NCI-H1436 (cell line): ENCODE measurements at regions not wholly inside any gene's neighbourhood (a gene's known extent, or its start where the extent isn't known, plus 50 kb on each side); places are given as distances from the start of the nearest gene placed in this dataset.

Experiments used
- DNase-seq: peaks from one replicate; lab custom pipeline; 2025; lab: John Stamatoyannopoulos, UW

GRCh38 chr3:170780955-170781354 is 89.0 kb downstream of the RPL22L1 start:
- DNase-seq, result no peak

GRCh38 chr3:170780471-170780870 is 89.5 kb downstream of the RPL22L1 start:
- DNase-seq, result no peak

- DNase-seq, result no peak
These were observed 91.5 kb downstream of the RPL22L1 start for GRCh38 chr3:170778240-170779217.

- no peak for DNase-seq
These were observed 92.5 kb downstream of the RPL22L1 start for GRCh38 chr3:170777564-170777926.

- no peak for DNase-seq
These were observed 93.0 kb downstream of the RPL22L1 start for GRCh38 chr3:170776887-170777563.

- DNase-seq, result no peak
These were observed 96.1 kb downstream of the RPL22L1 start for GRCh38 chr3:170773682-170774425.

GRCh38 chr3:170772175-170772574 is 97.8 kb downstream of the RPL22L1 start:
- no peak for DNase-seq

GRCh38 chr3:170768334-170768801 is 101.6 kb downstream of the RPL22L1 start:
- no peak for DNase-seq

GRCh38 chr3:170767576-170767941 is 102.4 kb downstream of the RPL22L1 start:
- DNase-seq, result no peak

GRCh38 chr3:170766823-170767575 is 103.0 kb downstream of the RPL22L1 start:
- DNase-seq, result no peak

- no peak for DNase-seq
These were observed 103.7 kb downstream of the RPL22L1 start for GRCh38 chr3:170766253-170766652.

- no peak for DNase-seq
These were observed 104.4 kb downstream of the RPL22L1 start for GRCh38 chr3:170765419-170766078.

- no peak for DNase-seq
These were observed 106.0 kb downstream of the RPL22L1 start for GRCh38 chr3:170764017-170764416.

GRCh38 chr3:170762064-170762463 is 107.9 kb downstream of the RPL22L1 start:
- DNase-seq, result no peak

GRCh38 chr3:170761103-170761502 is 108.9 kb downstream of the RPL22L1 start:
- DNase-seq, result no peak

GRCh38 chr3:170760174-170760526 is 109.8 kb downstream of the RPL22L1 start:
- DNase-seq, result no peak

GRCh38 chr3:170759511-170760173 is 110.4 kb downstream of the RPL22L1 start:
- DNase-seq, result no peak

GRCh38 chr3:170757038-170757437 is 113.0 kb downstream of the RPL22L1 start:
- no peak for DNase-seq

- DNase-seq, result no peak
These were observed 115.7 kb downstream of the RPL22L1 start for GRCh38 chr3:170754311-170754693.

- no peak for DNase-seq
These were observed 116.3 kb downstream of the RPL22L1 start for GRCh38 chr3:170753421-170754310.
